ENCODE measurements at regions not wholly inside any gene's neighbourhood (a gene's known extent, or its start where the extent isn't known, plus 50 kb on each side); places are given as distances from the start of the nearest gene placed in this dataset.

DNA sequence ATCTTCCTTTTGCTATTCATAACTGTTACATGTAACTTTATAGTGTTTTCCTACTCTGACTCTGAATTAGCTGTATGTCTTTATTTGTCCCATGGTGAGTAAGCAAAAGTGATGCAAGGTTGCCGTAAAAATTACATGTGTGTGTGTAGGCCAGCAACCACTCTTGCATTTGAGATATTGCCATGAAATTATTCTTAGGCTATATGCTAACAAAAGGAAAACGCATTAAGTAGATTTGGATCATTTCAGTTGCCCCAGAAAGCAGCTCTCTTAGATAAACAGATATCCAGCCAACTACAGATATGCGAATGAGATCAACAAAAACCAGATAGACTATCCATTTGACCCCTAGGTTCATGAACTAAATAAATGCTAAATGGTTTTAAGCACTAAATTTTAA lies 73.6 kb downstream of the CYLC2 start:
- TF ChIP-seq, protein P1, sequence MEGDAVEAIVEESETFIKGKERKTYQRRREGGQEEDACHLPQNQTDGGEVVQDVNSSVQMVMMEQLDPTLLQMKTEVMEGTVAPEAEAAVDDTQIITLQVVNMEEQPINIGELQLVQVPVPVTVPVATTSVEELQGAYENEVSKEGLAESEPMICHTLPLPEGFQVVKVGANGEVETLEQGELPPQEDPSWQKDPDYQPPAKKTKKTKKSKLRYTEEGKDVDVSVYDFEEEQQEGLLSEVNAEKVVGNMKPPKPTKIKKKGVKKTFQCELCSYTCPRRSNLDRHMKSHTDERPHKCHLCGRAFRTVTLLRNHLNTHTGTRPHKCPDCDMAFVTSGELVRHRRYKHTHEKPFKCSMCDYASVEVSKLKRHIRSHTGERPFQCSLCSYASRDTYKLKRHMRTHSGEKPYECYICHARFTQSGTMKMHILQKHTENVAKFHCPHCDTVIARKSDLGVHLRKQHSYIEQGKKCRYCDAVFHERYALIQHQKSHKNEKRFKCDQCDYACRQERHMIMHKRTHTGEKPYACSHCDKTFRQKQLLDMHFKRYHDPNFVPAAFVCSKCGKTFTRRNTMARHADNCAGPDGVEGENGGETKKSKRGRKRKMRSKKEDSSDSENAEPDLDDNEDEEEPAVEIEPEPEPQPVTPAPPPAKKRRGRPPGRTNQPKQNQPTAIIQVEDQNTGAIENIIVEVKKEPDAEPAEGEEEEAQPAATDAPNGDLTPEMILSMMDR (IDR thresholded peaks at IDR 0.05): no peak
- TF ChIP-seq POLR2AphosphoS5 (IDR thresholded peaks at IDR 0.05) (no peak), POLR2A (IDR thresholded peaks at IDR 0.05) (no peak), EP300 (IDR thresholded peaks at IDR 0.05) (no peak)

Data from stomach (tissue), 4 donors.